HG02763 (cell line): ENCODE measurements at regions not wholly inside any gene's neighbourhood (a gene's known extent, or its start where the extent isn't known, plus 50 kb on each side); places are given as distances from the start of the nearest gene placed in this dataset.
"Not testable (repeated sequence)": the region's sequence is repeated elsewhere in the genome, so short reads cannot be mapped to it uniquely, and the experiment has no call there.

ENCODE experiments used
- ATAC-seq: cut with Tn5 transposase; IDR thresholded peaks from one replicate; pipeline ENCODE4 v1.9.1; 2021; ENCODE audit warnings: mild to moderate bottlenecking, moderate library complexity; ENCODE audit not compliant: unreplicated experiment

- no peak for ATAC-seq
These were observed 394.4 kb downstream of the NYAP2 start for GRCh38 chr2:225793736-225794550.

GRCh38 chr2:225788571-225789094 is 389.1 kb downstream of the NYAP2 start:
- ATAC-seq = no peak

DNA sequence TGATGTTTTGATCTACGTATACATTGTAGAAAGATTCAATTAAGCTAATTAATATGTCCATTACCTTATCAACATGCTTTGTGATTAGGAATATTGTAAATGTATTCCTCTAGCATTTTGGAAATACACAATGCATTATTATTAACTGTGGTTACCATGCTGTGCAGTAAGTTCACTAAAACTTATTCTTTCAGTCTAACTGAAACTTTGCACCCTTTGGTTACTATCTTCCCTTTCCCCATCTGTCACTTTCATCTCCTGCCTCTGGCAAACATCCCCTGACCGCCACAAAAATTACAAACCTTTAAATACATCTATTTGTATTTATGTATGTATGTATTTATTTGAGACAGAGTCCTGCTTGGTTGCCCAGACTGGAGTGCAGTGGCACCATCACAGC is 388.0 kb downstream of the NYAP2 start:
- ATAC-seq = no peak

DNA sequence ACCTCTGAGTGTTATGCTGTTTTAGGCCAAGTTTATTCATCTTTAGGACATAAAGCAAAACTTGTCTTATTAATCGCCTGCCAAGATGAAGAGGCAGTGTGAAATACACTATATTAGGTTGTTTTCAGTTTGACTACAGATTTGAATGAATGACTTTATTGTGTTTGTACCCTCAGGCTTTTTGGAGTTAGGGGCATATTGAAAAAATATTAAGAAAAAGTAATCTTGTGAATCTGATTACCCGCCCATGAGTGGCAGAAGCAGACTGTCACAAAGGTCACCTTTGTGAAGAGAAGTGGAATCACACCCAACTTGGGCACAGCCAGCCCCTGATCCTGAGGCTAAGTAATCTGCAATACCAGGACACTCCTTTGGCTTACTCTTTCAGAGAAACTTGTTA is 382.5 kb downstream of the NYAP2 start:
- no peak for ATAC-seq

DNA sequence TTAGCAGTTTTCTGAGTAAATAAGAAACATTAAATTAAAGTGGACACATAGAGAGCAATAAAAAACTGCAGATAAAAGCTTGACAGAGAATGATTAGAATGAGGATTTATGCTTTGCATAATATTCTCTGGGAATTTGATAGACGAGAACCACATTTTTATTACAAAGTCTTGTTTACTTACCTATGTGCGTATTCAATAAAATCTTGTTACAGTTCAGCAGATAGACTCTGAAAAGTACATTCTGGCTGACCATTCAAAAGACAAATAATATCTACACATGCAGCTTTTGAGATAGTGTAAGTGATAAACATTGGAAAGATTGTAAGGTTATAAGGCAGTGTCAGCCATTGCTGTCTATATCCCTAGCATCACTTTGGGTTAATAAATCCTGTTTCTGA is 381.6 kb downstream of the NYAP2 start:
- no peak for ATAC-seq

DNA sequence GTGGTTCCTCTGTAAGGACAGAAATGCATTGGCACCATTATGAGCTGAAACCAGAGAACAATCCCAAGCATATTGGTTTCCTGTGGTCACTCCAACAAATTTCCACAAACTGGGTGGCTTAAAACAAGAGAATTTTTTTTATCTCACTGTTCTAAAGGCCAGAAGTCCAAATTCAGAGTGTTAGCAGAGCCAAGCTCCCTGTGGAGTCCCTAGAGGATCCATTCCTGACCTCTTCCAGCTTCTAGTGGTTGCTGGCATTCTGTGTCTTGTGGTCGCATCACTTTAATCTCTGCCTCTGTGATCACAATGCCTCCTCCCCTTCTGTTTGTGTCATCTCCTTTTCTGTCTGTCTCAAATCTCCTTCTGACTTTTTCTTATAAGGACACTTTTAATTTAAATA is 380.3 kb downstream of the NYAP2 start:
- no peak for ATAC-seq

DNA sequence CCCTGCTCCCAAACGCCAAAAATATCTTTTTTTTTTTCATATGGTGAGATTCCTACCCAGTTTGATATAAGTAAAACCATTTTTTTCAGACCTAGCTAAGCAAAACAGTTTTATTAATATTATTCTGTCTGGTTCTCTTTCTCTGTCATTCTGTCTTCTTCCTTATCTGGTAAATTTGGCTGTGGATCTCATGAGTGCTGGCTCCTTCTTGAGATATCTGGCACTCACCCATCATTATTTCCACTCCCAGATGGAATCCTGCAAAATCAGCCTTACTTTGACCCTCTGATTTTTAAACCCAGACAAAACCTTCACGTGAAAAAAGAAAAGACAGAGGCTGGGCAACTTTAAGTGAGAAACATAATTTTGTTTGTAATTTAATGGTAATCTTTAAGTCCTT is 373.6 kb downstream of the NYAP2 start:
- ATAC-seq = no peak

GRCh38 chr2:225771701-225772100 is 372.2 kb downstream of the NYAP2 start:
- no peak for ATAC-seq

GRCh38 chr2:225768741-225769140 is 369.2 kb downstream of the NYAP2 start:
- no peak for ATAC-seq

- ATAC-seq = no peak
These were observed 366.9 kb downstream of the NYAP2 start for GRCh38 chr2:225766431-225766830.

- ATAC-seq = no peak
These were observed 366.3 kb downstream of the NYAP2 start for GRCh38 chr2:225765820-225766219.

GRCh38 chr2:225764346-225764745 is 364.8 kb downstream of the NYAP2 start:
- no peak for ATAC-seq

DNA sequence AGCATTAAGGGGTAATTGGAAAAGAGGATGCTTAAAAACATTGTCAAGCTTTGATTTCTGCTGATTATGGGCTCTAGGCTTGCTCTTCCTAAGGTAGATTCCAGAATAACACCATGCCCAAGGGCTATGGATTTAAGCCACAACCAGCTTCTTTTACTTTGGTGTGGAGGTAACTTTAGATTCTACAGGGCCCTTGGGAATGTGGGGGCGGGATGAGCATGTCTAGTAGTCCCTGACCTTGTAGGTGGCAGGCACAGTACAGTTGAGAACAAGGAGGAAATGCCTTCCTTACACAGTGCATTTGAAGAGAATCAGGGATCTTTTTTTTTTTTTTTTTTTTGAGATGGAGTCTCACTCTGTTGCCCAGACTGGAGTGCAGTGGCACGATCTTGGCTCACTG is 364.2 kb downstream of the NYAP2 start:
- no peak for ATAC-seq

DNA sequence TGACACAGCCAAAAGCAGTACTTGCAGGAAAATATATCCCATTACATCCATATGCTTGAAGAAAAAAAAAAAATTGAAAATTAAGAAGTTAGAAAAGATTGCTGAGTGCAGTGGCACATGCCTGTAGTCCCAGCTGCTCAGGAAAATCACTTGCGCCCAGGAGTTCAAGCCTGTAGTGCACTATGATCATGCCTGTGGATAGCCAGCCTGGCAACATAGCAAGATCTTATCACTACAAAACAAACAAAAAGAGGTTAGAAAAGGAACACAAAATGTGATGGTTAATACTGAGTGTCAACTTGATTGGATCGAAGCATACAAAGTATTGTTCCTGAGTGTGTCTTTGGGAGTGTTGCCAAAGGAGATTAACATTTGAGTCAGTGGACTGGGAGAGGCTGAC is 361.9 kb downstream of the NYAP2 start:
- ATAC-seq = no peak

GRCh38 chr2:225757248-225757647 is 357.7 kb downstream of the NYAP2 start:
- no peak for ATAC-seq

DNA sequence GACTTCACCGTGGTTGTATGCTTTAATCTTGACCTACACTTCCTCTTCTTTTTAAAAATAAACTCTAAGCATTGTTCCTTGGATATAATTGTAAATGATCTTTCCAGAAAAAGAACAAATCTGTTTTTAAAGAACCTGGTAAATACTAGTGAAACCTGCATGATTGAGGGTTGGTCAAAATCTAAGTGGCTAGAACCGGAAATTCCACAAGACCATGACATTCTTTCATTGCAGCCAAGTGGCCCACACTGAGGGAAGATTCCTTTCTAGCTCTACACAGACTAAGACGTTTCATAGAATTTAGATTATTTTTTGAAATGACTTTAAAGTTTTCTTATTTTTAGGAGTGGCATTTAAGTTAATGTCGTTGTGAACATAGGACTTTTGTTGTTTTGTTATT is 356.7 kb downstream of the NYAP2 start:
- ATAC-seq = no peak

DNA sequence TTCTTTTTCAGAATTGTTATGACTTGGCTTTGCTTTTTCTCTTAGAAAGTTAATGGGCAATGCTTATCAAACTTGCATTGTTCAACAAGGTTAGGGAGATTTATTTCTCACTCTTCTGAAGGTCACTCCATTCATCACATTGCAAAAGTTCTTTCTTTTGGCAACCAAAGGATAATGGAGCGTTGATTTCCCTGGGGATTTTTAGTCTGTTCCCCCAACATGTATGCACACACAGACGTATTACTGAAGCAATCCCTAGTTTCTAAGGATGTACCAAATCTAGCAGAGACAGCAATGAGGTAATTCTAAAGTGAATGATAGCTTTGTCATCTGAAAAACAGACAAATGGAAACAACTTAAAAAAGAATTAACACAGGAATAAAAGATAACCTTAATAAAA is 349.1 kb downstream of the NYAP2 start:
- no peak for ATAC-seq

- not testable (repeated sequence) for ATAC-seq
These were observed 344.5 kb downstream of the NYAP2 start for GRCh38 chr2:225743996-225744395.

DNA sequence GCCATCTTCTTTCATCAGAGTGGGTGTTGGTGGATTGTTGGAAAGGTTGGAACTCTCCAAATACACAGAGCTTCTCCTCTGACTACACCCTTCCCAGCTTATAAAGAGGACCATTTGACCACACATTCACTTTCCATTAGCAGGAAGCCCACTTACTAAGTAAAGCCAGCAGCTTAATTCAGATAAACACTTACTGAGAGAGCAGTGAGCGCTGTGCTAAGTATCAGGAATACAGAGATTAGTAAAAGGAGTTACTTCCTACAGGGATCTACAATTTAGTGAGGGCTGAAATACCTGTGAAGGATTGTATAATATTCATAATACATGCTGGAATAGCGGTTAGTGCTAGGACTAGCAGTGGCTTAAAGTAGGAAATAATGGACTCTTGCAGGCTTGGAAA is 343.0 kb downstream of the NYAP2 start:
- no peak for ATAC-seq

GRCh38 chr2:225740086-225740485 is 340.6 kb downstream of the NYAP2 start:
- no peak for ATAC-seq

DNA sequence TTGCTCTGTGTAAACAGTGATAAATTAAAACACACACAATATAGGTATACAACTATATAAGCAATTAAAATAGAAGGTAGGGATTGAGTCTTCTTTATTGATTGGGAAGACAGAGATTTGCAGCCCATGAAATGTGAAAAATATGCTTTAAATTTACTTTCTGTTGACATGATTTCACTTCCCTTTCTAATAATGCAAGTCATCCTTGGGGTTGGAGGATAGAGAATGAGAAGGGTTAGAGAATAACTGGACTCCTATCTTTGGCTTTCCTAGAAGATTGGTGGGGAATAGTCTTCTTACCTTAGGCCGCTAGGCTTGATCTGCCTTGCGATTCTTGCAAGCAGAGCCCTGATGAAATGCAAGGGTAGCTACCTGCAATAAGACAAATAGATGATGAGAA is 339.8 kb downstream of the NYAP2 start:
- no peak for ATAC-seq

DNA sequence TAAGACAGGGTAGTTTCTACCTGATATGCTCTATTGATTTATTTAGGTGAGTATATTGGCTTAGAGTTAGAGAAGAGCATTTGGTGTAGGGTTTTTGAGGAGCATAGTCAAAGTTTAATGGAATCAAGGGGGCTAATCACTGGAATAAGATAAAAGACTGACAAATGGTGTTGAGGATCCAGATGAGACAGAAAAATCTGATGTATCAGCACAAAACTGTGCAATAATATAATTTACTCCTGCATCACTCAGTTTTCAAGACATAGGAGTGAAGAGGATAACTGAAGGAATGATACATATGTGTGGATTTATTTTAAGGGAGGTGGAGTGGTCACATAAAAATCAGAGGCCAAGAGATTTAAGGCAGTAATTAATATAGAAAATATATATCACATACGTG is 339.2 kb downstream of the NYAP2 start:
- no peak for ATAC-seq

DNA sequence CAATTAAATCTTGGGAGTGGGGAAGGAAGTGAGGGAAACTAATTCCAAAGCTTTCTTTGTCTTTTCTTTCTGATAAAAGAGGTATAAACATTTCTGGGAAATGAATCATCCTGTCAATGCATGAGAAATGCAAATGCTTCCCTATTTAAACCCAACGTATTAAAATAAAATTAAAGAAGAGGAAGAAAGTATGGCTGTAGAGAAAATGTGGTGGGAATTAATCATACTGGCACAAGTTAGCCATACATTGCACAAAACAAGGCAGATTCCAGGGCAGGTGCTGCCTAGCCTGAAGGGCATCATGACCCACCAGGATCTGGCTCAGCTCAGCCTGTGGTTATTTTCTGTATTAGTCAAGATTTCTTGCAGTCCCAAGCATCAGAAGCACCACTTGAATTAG is 338.0 kb downstream of the NYAP2 start:
- no peak for ATAC-seq
